Mesenchymal stem cell (in vitro differentiated cells and primary cell): ENCODE measurements at regions not wholly inside any gene's neighbourhood (a gene's known extent, or its start where the extent isn't known, plus 50 kb on each side); places are given as distances from the start of the nearest gene placed in this dataset.

Experiments used
- DNase-seq: peaks from one replicate; pipeline ENCODE4 v3.0.0-alpha.2; 2013
- H2AFZ ChIP-seq: one replicate; pipeline ENCODE4 v1.6.1; 2013; ENCODE audit warnings: low read depth, mild to moderate bottlenecking, control low read depth, inconsistent platforms, low read length, moderate library complexity
- H2AK5ac ChIP-seq: 2 replicates; pipeline ENCODE4 v1.6.1; 2013; ENCODE audit warnings: low read length, moderate library complexity, mild to moderate bottlenecking, inconsistent platforms; ENCODE audit not compliant: severe bottlenecking
- H2BK120ac ChIP-seq: one replicate; pipeline ENCODE4 v1.6.1; 2013; ENCODE audit warnings: low read depth, mild to moderate bottlenecking, inconsistent platforms, low read length, moderate library complexity
- H2BK12ac ChIP-seq, 2 experiments: one replicate each; pipeline ENCODE4 v1.6.1; 2013; ENCODE audit warnings: inconsistent platforms in 2 of 2, low read length in 2 of 2, mild to moderate bottlenecking in 2 of 2, moderate library complexity in 2 of 2, control low read depth in 1 of 2
- H2BK15ac ChIP-seq: one replicate; pipeline ENCODE4 v1.6.1; 2013; ENCODE audit warnings: mild to moderate bottlenecking, low read depth, inconsistent platforms; ENCODE audit not compliant: poor library complexity, severe bottlenecking
- H2BK5ac ChIP-seq: 2 replicates; pipeline ENCODE4 v1.6.1; 2013; ENCODE audit warnings: low read depth, mild to moderate bottlenecking, low read length, control low read depth, inconsistent platforms; ENCODE audit not compliant: poor library complexity, severe bottlenecking
- H3K14ac ChIP-seq, 2 experiments: one replicate each; pipeline ENCODE4 v1.6.1; 2013; ENCODE audit warnings: inconsistent platforms in 2 of 2, low read length in 2 of 2, control low read depth in 1 of 2, mild to moderate bottlenecking in 1 of 2, moderate library complexity in 1 of 2
- H3K18ac ChIP-seq, 2 experiments: one replicate each; pipeline ENCODE4 v1.6.1; 2013; ENCODE audit warnings: inconsistent platforms in 2 of 2, low read length in 2 of 2, control low read depth in 1 of 2, low read depth in 1 of 2, mild to moderate bottlenecking in 1 of 2
- H3K23ac ChIP-seq, 2 experiments: one replicate each; pipeline ENCODE4 v1.6.1; 2013; ENCODE audit warnings: inconsistent platforms in 2 of 2, low read length in 2 of 2, mild to moderate bottlenecking in 2 of 2, moderate library complexity in 2 of 2, control low read depth in 1 of 2
- H3K27ac ChIP-seq: 2 replicates; pipeline ENCODE4 v1.5.1; 2013; ENCODE audit warnings: mild to moderate bottlenecking, moderate library complexity, low read length, control low read depth, inconsistent platforms; ENCODE audit not compliant: poor library complexity, severe bottlenecking
- H3K27me3 ChIP-seq, 2 experiments: 2 replicates each; pipeline versions ENCODE4 v1.6.1 to v1.7.0; 2013; ENCODE audit warnings: low read length in 2 of 2, mild to moderate bottlenecking in 2 of 2, moderate library complexity in 2 of 2, control low read depth in 1 of 2, inconsistent platforms in 1 of 2; ENCODE audit not compliant: control insufficient read depth in 1 of 2, insufficient read depth in 1 of 2
- H3K36me3 ChIP-seq, 2 experiments: 2 replicates each; pipeline versions ENCODE4 v1.6.1 to v1.7.0; 2013; ENCODE audit warnings: low read length in 2 of 2, control low read depth in 1 of 2, inconsistent platforms in 1 of 2, low read depth in 1 of 2, mild to moderate bottlenecking in 1 of 2; ENCODE audit not compliant: insufficient read depth in 2 of 2, control insufficient read depth in 1 of 2
- H3K4ac ChIP-seq, 2 experiments: one replicate each; pipeline ENCODE4 v1.6.1; 2013; ENCODE audit warnings: inconsistent platforms in 2 of 2, low read length in 2 of 2, mild to moderate bottlenecking in 2 of 2, moderate library complexity in 2 of 2, control low read depth in 1 of 2, low read depth in 1 of 2
- H3K4me1 ChIP-seq: 2 replicates; pipeline ENCODE4 v1.6.1; 2013; ENCODE audit warnings: low read depth, low read length, control low read depth; ENCODE audit not compliant: control insufficient read depth, insufficient read depth
- H3K4me2 ChIP-seq: 2 replicates; pipeline ENCODE4 v1.6.1; 2013; ENCODE audit warnings: low read length, mild to moderate bottlenecking, inconsistent platforms; ENCODE audit not compliant: poor library complexity, severe bottlenecking
- H3K4me3 ChIP-seq, 2 experiments: 2 replicates each; pipeline versions ENCODE4 v1.5.1 to v1.7.0; 2013; ENCODE audit warnings: low read length in 2 of 2, mild to moderate bottlenecking in 2 of 2, control low read depth in 1 of 2, low read depth in 1 of 2; ENCODE audit not compliant: insufficient read depth in 1 of 2
- H3K79me1 ChIP-seq: replicated peaks from 2 replicates; pipeline ENCODE4 v1.6.1; 2013; ENCODE audit warnings: mild to moderate bottlenecking, control low read depth, low read length, inconsistent platforms; ENCODE audit not compliant: poor library complexity, severe bottlenecking
- H3K9ac ChIP-seq: 2 replicates; pipeline ENCODE4 v1.7.0; 2013; ENCODE audit warnings: mild to moderate bottlenecking, low read length, moderate library complexity
- H3K9me3 ChIP-seq: 2 replicates; pipeline ENCODE4 v1.7.0; 2013; ENCODE audit warnings: mild to moderate bottlenecking, low read length; ENCODE audit not compliant: control insufficient read depth
- H4K8ac ChIP-seq: one replicate; pipeline ENCODE4 v1.6.1; 2013; ENCODE audit warnings: inconsistent platforms, mild to moderate bottlenecking, low read length, moderate library complexity
- H4K91ac ChIP-seq: one replicate; pipeline ENCODE4 v1.6.1; 2013; ENCODE audit warnings: mild to moderate bottlenecking, low read length, inconsistent platforms
- WGBS: methylation state at CpG from one replicate; pipeline ENCODE4 v1.1.7; 2013; ENCODE audit warnings: mixed read lengths; 5-methylcytosine and 5-hydroxymethylcytosine counted together

- Histone ChIP-seq H3K27ac (no peak overlapping the region), H3K4me3 (no peak overlapping the region), H2AK5ac (no peak overlapping the region), H3K4ac (no peak overlapping the region), H2BK120ac (no peak overlapping the region), H3K27me3 (no peaks in the 10 kb centered on the region), H3K9me3 (no peaks in the 10 kb centered on the region), H2BK5ac (no peak overlapping the region), H3K23ac (no peak overlapping the region), H3K14ac (no peak overlapping the region), H4K8ac (no peak overlapping the region), H3K79me1 (no peaks in the 10 kb centered on the region), H3K36me3 (no peaks in the 10 kb centered on the region), H3K4me2 (no peak overlapping the region), H3K9ac (no peak overlapping the region), H3K4me1 (no peaks in the 10 kb centered on the region), H3K18ac (no peak overlapping the region), H2AFZ (no peak overlapping the region), H4K91ac (no peak overlapping the region), H2BK12ac (no peak overlapping the region), H2BK15ac (no peak overlapping the region)
- WGBS = 96% methylated on average over 10 of the region's 11 CpGs
- DNase-seq = no peak
Observed at GRCh38 chr19:30318936-30319335, 53.2 kb upstream of the ZNF536 start.

DNA sequence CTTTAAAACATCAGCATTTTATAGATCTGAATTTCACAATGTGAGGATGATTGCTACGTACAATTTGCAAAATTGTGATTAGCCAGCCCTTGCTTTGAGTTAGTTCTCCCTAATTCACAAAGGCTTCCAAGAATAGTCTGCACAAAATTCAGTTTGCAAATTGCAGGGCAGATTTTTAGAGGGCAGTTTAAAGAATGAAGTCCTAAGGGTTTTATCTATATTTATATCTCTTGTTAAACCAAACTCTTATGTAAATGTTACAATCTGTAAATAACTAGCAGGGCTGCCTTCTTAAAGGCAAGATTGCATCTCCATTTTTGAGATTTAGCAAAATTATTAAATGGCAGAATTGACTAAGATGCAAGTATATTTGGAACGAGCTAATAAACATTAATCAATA, 52.8 kb upstream of the ZNF536 start:
- H3K18ac ChIP-seq = no peak overlapping the region
- no peak overlapping the region for H2AK5ac ChIP-seq
- H3K9me3 ChIP-seq = no peaks in the 10 kb centered on the region
- H3K27me3 ChIP-seq = no peaks in the 10 kb centered on the region
- no peak overlapping the region for H3K14ac ChIP-seq
- no peak overlapping the region for H3K9ac ChIP-seq
- no peak overlapping the region for H3K4me2 ChIP-seq
- no peaks in the 10 kb centered on the region for H3K36me3 ChIP-seq
- H4K91ac ChIP-seq = no peak overlapping the region
- H2BK12ac ChIP-seq = no peak overlapping the region
- H3K27ac ChIP-seq = no peak overlapping the region
- H3K4ac ChIP-seq = no peak overlapping the region
- no peak overlapping the region for H2BK120ac ChIP-seq
- H3K4me1 ChIP-seq = no peaks in the 10 kb centered on the region
- no peak overlapping the region for H3K4me3 ChIP-seq
- no peak overlapping the region for H4K8ac ChIP-seq
- H2BK15ac ChIP-seq = no peak overlapping the region
- H3K23ac ChIP-seq = no peak overlapping the region
- H2AFZ ChIP-seq = no peak overlapping the region
- no peak for DNase-seq
- no peaks in the 10 kb centered on the region for H3K79me1 ChIP-seq
- no peak overlapping the region for H2BK5ac ChIP-seq
- WGBS = 62% methylated on average over 2 of the region's 2 CpGs

GRCh38 chr19:30319876-30320275, 52.3 kb upstream of the ZNF536 start:
- Histone ChIP-seq H3K4me2 (no peak overlapping the region), H4K91ac (no peak overlapping the region), H3K9me3 (no peaks in the 10 kb centered on the region), H2AK5ac (no peak overlapping the region), H3K79me1 (no peaks in the 10 kb centered on the region), H3K18ac (no peak overlapping the region), H3K36me3 (no peaks in the 10 kb centered on the region), H3K4ac (no peak overlapping the region), H3K27me3 (no peaks in the 10 kb centered on the region), H2BK12ac (no peak overlapping the region), H3K14ac (no peak overlapping the region), H3K4me1 (no peaks in the 10 kb centered on the region), H3K27ac (no peak overlapping the region), H2BK15ac (no peak overlapping the region), H2AFZ (no peak overlapping the region), H2BK120ac (no peak overlapping the region), H3K23ac (no peak overlapping the region), H2BK5ac (no peak overlapping the region), H4K8ac (no peak overlapping the region), H3K4me3 (no peak overlapping the region), H3K9ac (no peak overlapping the region)
- DNase-seq = no peak

- Histone ChIP-seq H2AFZ (no peak overlapping the region), H2BK120ac (no peak overlapping the region), H3K18ac (no peak overlapping the region), H3K27me3 (no peaks in the 10 kb centered on the region), H3K23ac (no peak overlapping the region), H4K91ac (no peak overlapping the region), H3K79me1 (no peaks in the 10 kb centered on the region), H4K8ac (no peak overlapping the region), H3K4me2 (no peak overlapping the region), H3K27ac (no peak overlapping the region), H3K4ac (no peak overlapping the region), H3K4me3 (no peak overlapping the region), H3K9ac (no peak overlapping the region), H3K14ac (no peak overlapping the region), H3K4me1 (no peaks in the 10 kb centered on the region), H2BK15ac (no peak overlapping the region), H2AK5ac (no peak overlapping the region), H2BK12ac (no peak overlapping the region), H3K9me3 (no peaks in the 10 kb centered on the region), H2BK5ac (no peak overlapping the region), H3K36me3 (no peaks in the 10 kb centered on the region)
- no peak for DNase-seq
- 84% methylated on average over 12 of the region's 15 CpGs for WGBS
Observed at GRCh38 chr19:30320466-30320865, 51.7 kb upstream of the ZNF536 start.
